ENCODE measurements at regions not wholly inside any gene's neighbourhood (a gene's known extent, or its start where the extent isn't known, plus 50 kb on each side); places are given as distances from the start of the nearest gene placed in this dataset.

GRCh38 chr5:74282490-74282889 lies 358.0 kb downstream of the ENC1 start:
- no peaks in the 10 kb centered on the region for H3K36me3 ChIP-seq (ENCODE audit: control insufficient read depth in 1 of 2, insufficient read depth in 2 of 2, low read length in 2 of 2)
- ChIA-PET RAD21 (ENCODE audit: low non-redundant PET in 1 of 2, low total read pairs in 2 of 2, uncharacterized antibody in 2 of 2, unreplicated experiment in 2 of 2) (no interaction called here), POLR2A (no interaction called here), CTCF (no interaction called here)
- H3K9me3 ChIP-seq (ENCODE audit: control insufficient read depth in 1 of 2, insufficient read depth in 1 of 2, low read depth in 1 of 2, low read length in 2 of 2) = no peaks in the 10 kb centered on the region
- no peaks in the 10 kb centered on the region for H4K20me1 ChIP-seq (ENCODE audit: insufficient read depth)
- no TSS peak for BruUV-seq (replicated peaks)
- no peaks in the 10 kb centered on the region for H3K27me3 ChIP-seq (ENCODE audit: insufficient read depth, low read length)
- H3K79me2 ChIP-seq (ENCODE audit: insufficient read depth, low read length) = no peaks in the 10 kb centered on the region
- H3K9me2 ChIP-seq (ENCODE audit: insufficient read depth) = no peaks in the 10 kb centered on the region
- no peak for ATAC-seq
- intact Hi-C loops (cut with micrococcal nuclease) = no loop called here
- no peak for TF ChIP-seq ELF1 (IDR thresholded peaks at IDR 0.05; ENCODE audit: borderline replicate concordance, low read depth)
- no peak for TF ChIP-seq ATF3 (IDR thresholded peaks at IDR 0.05)
- no peak for TF ChIP-seq SIN3A (IDR thresholded peaks at IDR 0.05; ENCODE audit: low read depth)
- TF ChIP-seq CTCF (IDR thresholded peaks at IDR 0.05 in 2 of 3, conservative IDR thresholded peaks at IDR 0.05 in 1 of 3; ENCODE audit: borderline replicate concordance in 1 of 3, insufficient read depth in 1 of 3, low read depth in 2 of 3, low read length in 2 of 3) = no peak
- no peak for TF ChIP-seq TCF7L2 (IDR thresholded peaks at IDR 0.05; ENCODE audit: borderline replicate concordance, extremely low read depth, insufficient read depth, insufficient read length)
- TF ChIP-seq ZFX (IDR thresholded peaks at IDR 0.05) = no peak
- no peak for TF ChIP-seq CEBPB (IDR thresholded peaks at IDR 0.05; ENCODE audit: low read depth)
- H3K4me3 ChIP-seq (replicated peaks in 1 of 2; ENCODE audit: low read depth in 1 of 2, low read length in 2 of 2) = no peak overlapping the region
- H2AFZ ChIP-seq (ENCODE audit: low read depth, low read length, poor library complexity, severe bottlenecking) = no peak overlapping the region
- no peaks in the 10 kb centered on the region for H3K4me1 ChIP-seq (ENCODE audit: control insufficient read depth in 1 of 2, insufficient read depth in 2 of 2, low read length in 2 of 2)
- H3K4me2 ChIP-seq (ENCODE audit: low read length) = no peak overlapping the region
- no peak overlapping the region for H3K9ac ChIP-seq (ENCODE audit: low read length)
- no peak for DNase-seq (ENCODE audit: low read depth, low spot score)
- H3K27ac ChIP-seq (ENCODE audit: low read depth, low read length) = no peak overlapping the region

- no peak overlapping the region for H3K27ac ChIP-seq (ENCODE audit: low read depth, low read length)
- no peaks in the 10 kb centered on the region for H4K20me1 ChIP-seq (ENCODE audit: insufficient read depth)
- no peak overlapping the region for H3K4me3 ChIP-seq (replicated peaks in 1 of 2; ENCODE audit: low read depth in 1 of 2, low read length in 2 of 2)
- intact Hi-C loops (cut with micrococcal nuclease) = no loop called here
- no peaks in the 10 kb centered on the region for H3K9me3 ChIP-seq (ENCODE audit: control insufficient read depth in 1 of 2, insufficient read depth in 1 of 2, low read depth in 1 of 2, low read length in 2 of 2)
- H3K79me2 ChIP-seq (ENCODE audit: insufficient read depth, low read length) = no peaks in the 10 kb centered on the region
- DNase-seq (ENCODE audit: low read depth, low spot score) (no peak), ATAC-seq (no peak)
- ChIA-PET CTCF (no interaction called here), RAD21 (ENCODE audit: low non-redundant PET in 1 of 2, low total read pairs in 2 of 2, uncharacterized antibody in 2 of 2, unreplicated experiment in 2 of 2) (no interaction called here), POLR2A (no interaction called here)
- no peaks in the 10 kb centered on the region for H3K27me3 ChIP-seq (ENCODE audit: insufficient read depth, low read length)
- no TSS peak for BruUV-seq (replicated peaks)
- H3K36me3 ChIP-seq (ENCODE audit: control insufficient read depth in 1 of 2, insufficient read depth in 2 of 2, low read length in 2 of 2) = no peaks in the 10 kb centered on the region
- no peaks in the 10 kb centered on the region for H3K4me1 ChIP-seq (ENCODE audit: control insufficient read depth in 1 of 2, insufficient read depth in 2 of 2, low read length in 2 of 2)
- H3K9me2 ChIP-seq (ENCODE audit: insufficient read depth) = no peaks in the 10 kb centered on the region
- H3K9ac ChIP-seq (ENCODE audit: low read length) = no peak overlapping the region
- H2AFZ ChIP-seq (ENCODE audit: low read depth, low read length, poor library complexity, severe bottlenecking) = no peak overlapping the region
- no peak overlapping the region for H3K4me2 ChIP-seq (ENCODE audit: low read length)
- TF ChIP-seq RAD21 (IDR thresholded peaks at IDR 0.05; ENCODE audit: low read depth) (no peak), CTCF (IDR thresholded peaks at IDR 0.05 in 2 of 3, conservative IDR thresholded peaks at IDR 0.05 in 1 of 3; ENCODE audit: borderline replicate concordance in 1 of 3, insufficient read depth in 1 of 3, low read depth in 2 of 3, low read length in 2 of 3) (no peak), TCF7L2 (IDR thresholded peaks at IDR 0.05; ENCODE audit: borderline replicate concordance, extremely low read depth, insufficient read depth, insufficient read length) (no peak), EZH2phosphoT487 (IDR thresholded peaks at IDR 0.05; ENCODE audit: borderline replicate concordance) (no peak), ATF3 (IDR thresholded peaks at IDR 0.05) (no peak), ZBTB33 (IDR thresholded peaks at IDR 0.05; ENCODE audit: extremely low read depth, insufficient replicate concordance, low read length) (no peak), FOSL1 (IDR thresholded peaks at IDR 0.05; ENCODE audit: low read depth) (no peak), MAX (IDR thresholded peaks at IDR 0.05) (no peak), CBX3 (IDR thresholded peaks at IDR 0.05; ENCODE audit: low read depth) (no peak), SIN3A (IDR thresholded peaks at IDR 0.05; ENCODE audit: low read depth) (no peak)
Measured at GRCh38 chr5:74281166-74281565, 359.4 kb downstream of the ENC1 start.
